IPS DF 4.7 (cell line): ENCODE measurements at regions not wholly inside any gene's neighbourhood (a gene's known extent, or its start where the extent isn't known, plus 50 kb on each side); places are given as distances from the start of the nearest gene placed in this dataset.

Experiments used
- DNase-seq: peaks from one replicate; pipeline ENCODE4 v3.0.0-alpha.2; 2013; ENCODE audit warnings: low spot score; ENCODE audit errors: extremely low read depth

DNA sequence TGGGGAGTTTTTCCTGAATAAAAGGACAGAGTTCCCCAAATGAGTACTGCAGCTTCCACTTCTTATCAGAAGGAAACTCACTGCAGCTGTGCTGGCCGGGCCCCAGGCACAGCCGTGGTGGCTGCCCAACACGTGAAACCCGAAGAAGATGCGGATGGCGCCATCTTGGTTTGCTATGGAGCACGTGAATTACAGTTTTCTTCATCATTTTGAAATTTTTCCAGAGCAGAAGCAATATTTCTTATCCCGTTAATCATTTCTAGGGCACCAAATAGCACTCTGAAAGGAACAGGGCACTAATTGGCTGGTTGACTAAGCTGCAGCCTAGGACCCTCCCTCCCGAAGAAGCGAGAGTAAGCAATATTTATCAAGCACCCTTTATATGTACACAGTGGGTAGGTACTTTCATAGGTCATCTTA is 63.2 kb upstream of the EPS8L3 start:
- no peak for DNase-seq

DNA sequence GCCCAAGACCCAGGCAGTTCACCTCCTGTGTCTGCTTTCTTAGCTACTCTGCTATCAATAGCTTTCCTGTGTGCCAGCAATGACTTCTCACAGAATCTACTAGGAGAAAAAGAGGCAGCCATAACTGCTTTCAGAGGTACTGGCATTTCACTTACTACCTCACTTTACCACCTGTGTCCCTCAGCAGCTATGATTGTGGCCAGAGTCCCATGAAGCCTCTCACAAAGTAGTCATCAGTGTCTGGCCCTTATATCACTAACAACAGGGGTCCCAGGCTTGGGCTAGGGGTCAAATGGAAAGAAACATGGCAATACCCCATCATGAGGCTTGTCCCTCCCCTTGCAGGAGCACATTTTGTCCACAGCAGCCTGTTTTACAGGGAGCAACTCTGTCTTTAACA is 62.7 kb upstream of the EPS8L3 start:
- DNase-seq = no peak

- DNase-seq = no peak
These were observed 60.8 kb upstream of the EPS8L3 start for GRCh38 chr1:109824349-109825115.

DNA sequence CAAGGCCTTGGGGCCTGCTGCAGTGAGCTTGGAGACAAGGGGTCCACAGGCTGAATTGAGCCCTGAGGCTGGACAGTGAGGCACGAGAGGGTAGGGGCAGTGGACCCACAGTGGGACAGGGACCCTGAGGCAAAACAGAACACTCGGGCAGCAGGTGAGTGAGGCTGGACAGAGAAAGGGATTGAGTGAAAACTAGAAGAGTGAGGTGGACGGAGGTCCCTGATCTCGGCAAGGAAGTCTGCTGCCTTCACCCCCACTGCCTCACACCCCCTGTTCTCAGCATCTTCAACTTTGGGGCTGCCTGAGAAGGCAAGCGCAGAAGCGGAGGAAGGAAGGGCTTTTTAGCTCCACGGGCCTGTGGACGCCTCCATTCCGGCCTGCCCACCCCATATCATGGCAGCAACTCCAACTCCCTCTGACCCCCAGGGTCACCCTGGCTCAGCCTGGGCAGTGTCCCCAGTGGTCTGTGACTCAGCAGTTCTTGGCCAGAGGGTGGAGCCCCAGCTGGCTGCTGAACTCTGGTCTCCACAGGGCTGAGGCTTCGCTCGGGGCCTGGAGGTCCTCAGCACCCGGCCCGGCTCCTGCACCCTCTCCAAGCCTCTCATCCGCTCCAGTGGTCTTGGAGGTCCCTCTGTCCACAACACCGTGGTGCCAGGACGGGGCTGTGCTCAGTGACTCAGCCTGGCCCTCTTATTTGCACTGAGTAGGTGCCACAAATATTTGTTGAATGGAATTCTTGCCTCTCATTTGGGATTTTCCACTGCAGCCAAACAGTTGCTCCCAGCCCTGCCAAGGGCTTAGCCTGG is 60.0 kb upstream of the EPS8L3 start:
- DNase-seq = no peak

GRCh38 chr1:109822749-109823542 is 59.2 kb upstream of the EPS8L3 start:
- no peak for DNase-seq

DNA sequence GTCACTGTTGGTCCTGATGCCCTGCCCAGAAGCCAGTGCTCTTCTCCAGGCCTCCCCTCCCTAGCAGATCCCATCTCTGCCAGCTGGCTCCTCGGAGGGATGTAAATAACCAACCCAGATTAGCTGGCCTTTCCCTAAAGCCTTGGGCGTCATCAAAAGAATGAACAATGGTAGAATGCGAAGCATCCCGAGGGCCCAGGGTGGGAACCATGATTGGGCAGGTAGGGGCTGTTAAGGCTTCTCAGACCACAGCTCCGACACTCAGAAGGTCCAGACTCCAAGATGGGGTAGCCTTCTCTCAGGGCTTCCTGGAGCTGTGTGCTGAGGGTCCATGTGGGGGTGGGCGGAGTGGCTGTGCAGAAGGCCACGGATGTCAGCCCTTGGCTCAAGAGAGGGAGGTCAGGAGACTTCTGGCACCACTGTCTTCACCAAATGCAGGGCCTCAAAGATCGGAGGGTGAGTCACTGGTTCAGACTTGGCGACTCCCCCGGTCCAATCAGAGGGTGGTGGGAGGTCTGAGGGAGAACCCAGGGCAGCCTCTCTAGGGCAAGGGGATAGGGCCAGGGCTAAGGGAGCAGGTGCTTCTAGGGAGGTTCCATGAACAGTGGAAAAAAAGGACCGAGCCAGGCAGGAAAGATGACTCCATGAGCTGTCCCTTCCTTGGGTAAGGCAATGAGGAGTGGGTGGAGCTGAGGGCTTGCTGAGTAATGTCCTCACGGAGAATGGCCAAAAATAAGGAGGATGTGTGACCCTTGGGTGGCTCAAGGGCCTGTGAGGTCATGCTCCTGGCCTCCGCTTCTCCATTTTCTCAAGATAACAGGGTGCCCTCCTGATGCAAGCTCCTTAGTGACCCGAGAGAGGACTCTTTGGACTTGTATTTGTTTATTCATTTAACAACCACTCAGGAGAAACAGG is 58.4 kb upstream of the EPS8L3 start:
- no peak for DNase-seq

- no peak for DNase-seq
These were observed 57.5 kb upstream of the EPS8L3 start for GRCh38 chr1:109821221-109821669.

DNA sequence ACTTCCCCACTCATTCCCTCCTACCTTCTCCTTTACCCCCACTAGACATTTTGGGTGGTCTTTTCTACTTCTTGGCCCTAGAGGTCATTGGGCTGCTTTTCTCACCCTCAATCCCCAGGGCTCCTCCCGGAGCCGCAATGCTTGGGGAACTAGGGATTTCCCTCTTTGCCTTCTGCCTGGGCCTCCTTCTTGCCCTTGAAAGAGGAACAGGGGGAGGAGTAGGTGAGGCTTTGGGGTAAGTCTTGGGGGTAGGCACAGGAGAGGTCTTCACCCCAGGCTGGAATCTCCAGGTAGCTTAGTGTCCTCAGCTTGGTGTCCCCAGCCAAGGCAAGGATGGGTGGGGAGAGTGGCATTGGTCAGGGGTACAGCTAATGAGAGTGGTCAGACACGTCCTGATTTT is 56.2 kb upstream of the EPS8L3 start:
- no peak for DNase-seq

DNA sequence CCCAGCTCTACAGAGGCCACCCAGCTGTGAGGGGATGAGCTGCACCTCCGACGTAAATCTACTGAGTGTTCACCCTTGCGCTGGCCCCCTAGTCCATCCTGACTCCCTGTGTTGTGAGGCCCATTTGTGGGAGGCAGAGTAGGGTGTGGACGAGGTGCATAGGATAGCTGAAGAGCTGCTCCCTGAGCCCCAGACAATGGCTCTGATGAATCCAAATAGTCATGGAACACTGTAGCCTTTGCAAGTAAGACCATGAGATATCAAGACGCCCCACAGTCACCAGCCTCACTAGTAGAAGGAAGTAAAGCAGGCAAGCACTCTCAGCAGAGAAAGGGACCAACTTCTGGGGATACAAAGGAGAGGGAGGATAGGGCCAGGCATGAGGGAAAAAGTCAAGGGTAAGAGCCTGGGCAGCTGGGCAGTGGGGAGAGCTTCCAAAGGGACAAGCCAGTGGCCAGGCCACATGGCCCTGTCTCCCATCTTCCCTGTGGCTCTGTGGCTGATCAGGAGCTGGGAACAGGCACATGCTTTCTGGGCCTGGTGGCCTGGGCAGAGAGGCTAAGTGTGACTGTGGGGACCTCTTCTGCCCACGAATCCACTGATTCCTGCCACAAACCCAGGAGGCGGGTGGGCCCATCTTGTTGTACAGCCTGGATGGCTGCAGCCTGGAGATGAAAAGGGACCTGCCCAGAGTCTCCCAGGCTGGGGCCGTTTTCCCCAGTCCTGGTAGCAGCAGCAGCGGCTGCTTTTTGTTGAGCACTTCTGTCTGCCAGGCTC is 55.5 kb upstream of the EPS8L3 start:
- no peak for DNase-seq

DNA sequence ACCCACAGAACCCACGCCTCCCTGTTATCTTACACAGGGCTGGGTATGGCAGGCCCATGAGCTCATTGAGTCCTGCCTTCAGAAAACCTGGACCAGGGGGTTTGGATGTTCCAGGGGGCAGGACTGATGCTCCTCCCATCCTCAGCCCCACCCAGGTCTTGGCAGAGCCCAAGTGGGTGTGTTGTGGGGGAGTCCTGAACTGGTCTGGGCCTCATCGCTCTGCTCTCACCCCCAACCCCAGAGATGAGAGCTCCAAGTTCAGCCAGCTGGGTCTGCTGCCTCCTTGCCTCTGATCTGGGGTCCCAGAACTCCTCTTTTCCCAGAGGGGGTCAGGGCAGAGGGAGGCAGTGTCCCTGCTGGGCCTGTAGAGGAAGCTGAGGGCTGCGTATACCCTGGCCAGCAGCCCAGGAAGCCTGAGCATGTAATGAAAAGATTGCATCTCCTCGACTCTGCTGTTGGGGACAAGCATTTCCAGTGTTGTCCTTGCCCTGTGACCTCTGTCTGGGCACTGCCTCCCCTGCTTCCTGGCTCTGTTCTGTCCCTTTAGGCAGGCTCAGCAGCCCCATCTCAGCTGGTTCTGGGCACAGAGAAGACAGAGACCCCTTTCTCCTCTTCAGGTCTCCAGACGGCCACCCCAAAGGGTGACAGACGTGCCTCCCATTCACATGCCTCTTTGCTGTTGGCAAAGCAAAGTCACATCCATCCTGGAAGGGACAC is 54.7 kb upstream of the EPS8L3 start:
- DNase-seq = no peak

- DNase-seq = no peak
These were observed 54.2 kb upstream of the EPS8L3 start for GRCh38 chr1:109817881-109818270.

DNA sequence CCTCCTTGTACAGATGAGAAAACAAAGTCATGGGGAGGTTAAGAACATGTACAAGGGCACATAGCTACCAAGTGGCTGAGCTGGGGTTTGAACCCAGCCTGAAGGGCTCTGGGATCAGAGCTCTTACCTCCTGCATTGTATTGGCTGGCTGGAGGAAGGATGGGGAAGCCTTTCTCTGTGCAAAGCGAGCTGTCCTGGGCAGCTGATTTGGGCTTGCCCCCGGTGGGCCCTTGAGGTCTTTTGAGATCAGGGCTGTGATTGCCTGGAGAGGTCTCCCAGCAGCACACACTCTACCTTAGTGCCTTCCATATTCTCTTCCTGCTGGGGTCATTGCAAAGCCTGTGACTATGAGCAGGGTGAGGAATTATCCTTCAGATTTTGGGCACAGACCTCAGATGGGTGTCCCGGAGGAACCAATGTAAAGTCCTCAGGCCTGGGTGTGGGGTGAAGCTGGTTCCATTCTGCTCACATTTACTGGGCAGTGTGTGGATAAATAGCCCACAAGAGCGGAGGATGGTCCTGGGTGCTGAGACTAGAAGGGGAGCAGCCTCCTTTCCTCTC is 53.3 kb upstream of the EPS8L3 start:
- DNase-seq = no peak

- no peak for DNase-seq
These were observed 52.6 kb upstream of the EPS8L3 start for GRCh38 chr1:109816175-109816811.

GRCh38 chr1:109815809-109816174 is 52.1 kb upstream of the EPS8L3 start:
- no peak for DNase-seq

DNA sequence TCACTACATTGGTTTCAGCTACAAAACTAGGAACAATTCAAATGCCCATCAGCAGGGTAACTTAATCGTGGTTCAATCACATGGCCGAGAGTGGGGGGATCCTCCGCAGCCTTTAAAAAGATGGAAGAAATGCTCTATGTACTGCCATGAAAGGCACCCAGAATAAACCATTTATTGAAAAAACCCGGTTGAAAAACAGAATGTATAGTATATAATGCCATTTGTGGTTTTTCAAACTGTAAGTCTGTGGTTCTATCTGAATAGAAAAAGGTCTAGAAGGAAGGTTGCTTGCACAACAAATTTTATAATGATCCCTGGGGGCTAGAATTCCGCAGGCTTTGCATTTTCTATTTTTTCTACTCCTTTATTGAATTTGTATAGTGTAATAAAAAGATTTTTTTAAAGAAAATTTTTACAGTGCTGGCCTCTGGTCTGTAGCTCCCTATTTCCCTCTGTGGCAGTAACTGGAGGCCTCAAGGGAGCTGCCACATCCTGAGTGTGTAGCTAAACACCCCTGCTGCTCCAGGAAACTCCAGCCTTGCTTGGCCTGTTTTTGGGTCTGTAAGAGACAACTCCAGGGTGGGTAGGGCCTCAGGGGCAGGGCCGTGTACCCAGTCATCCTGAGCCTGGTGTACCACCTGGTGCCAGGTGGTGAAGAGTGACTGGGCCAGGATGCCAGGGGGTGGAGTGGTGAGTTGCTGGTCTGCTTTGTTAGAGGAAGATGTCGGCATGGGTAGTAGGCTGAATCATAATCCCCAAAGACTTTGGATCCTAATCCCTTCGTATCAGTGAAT is 51.5 kb upstream of the EPS8L3 start:
- DNase-seq = no peak

- DNase-seq = no peak
These were observed 50.5 kb upstream of the EPS8L3 start for GRCh38 chr1:109814223-109814622.
